Spleen (tissue), 7 donors: ENCODE measurements at regions not wholly inside any gene's neighbourhood (a gene's known extent, or its start where the extent isn't known, plus 50 kb on each side); places are given as distances from the start of the nearest gene placed in this dataset.

Experiments used
- POLR2A ChIP-seq, 3 donors: fragments of 450-650 bp; IDR thresholded peaks; one replicate each; pipeline ENCODE4 v1.5.1; 2017; ENCODE audit warnings: antibody characterized with exemption in 3 of 3, mild to moderate bottlenecking in 1 of 3
- POLR2AphosphoS5 ChIP-seq, 3 donors: sonication (generic); formaldehyde crosslinking; IDR thresholded peaks; one replicate each; pipeline ENCODE4 v1.5.1; 2017; ENCODE audit warnings: antibody characterized with exemption in 3 of 3
- TF ChIP-seq, protein P1 (sequence below), 11 experiments: fragments of 200-600 bp in 7 of 11; fragments of 450-650 bp in 4 of 11; sonication (generic) in 4 of 11; IDR thresholded peaks in 8 of 11; conservative IDR thresholded peaks in 3 of 11; 1 replicate in 7 of 11; 2 replicates in 4 of 11; pipeline versions ENCODE4 v1.4.0 to v1.8.0; 2016 to 2021; ENCODE audit warnings: antibody characterized with exemption in 11 of 11, inconsistent platforms in 4 of 11, mild to moderate bottlenecking in 1 of 11
- donor health status: DM: no; HTN: no; CAD: no; lungs with moderate emphysema.
- donor health status: DM: no; HTN: no; CAD: no.
- donor health status: DM: no; HTN: no; CAD: no.

DNA sequence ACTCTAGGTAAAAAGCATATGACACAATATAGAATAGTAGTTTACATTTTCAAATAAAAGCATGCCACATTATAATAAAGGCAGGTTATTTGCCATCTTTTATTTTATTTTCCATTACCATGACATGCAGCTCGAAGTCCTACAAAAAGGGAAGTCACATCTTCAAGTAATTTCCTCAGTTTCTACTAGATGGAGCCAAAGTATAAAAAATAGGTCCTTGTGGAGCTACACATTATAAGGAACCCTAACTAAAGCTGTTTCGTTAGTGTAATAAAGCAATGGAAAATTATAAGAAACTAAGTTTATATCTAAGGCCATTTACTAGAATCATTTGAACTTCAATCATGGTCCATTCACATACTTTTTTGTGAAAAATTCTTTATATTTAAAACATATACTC lies 674.5 kb downstream of the KCNJ3 start:
- TF ChIP-seq, protein P1, sequence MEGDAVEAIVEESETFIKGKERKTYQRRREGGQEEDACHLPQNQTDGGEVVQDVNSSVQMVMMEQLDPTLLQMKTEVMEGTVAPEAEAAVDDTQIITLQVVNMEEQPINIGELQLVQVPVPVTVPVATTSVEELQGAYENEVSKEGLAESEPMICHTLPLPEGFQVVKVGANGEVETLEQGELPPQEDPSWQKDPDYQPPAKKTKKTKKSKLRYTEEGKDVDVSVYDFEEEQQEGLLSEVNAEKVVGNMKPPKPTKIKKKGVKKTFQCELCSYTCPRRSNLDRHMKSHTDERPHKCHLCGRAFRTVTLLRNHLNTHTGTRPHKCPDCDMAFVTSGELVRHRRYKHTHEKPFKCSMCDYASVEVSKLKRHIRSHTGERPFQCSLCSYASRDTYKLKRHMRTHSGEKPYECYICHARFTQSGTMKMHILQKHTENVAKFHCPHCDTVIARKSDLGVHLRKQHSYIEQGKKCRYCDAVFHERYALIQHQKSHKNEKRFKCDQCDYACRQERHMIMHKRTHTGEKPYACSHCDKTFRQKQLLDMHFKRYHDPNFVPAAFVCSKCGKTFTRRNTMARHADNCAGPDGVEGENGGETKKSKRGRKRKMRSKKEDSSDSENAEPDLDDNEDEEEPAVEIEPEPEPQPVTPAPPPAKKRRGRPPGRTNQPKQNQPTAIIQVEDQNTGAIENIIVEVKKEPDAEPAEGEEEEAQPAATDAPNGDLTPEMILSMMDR (IDR thresholded peaks at IDR 0.05 in 8 of 11, conservative IDR thresholded peaks at IDR 0.05 in 3 of 11) = no peak
- TF ChIP-seq POLR2A (IDR thresholded peaks at IDR 0.05) (no peak), POLR2AphosphoS5 (IDR thresholded peaks at IDR 0.05) (no peak)
